ENCODE measurements at regions not wholly inside any gene's neighbourhood (a gene's known extent, or its start where the extent isn't known, plus 50 kb on each side); places are given as distances from the start of the nearest gene placed in this dataset.

- H3K27me3 ChIP-seq (ENCODE audit: control insufficient read depth, insufficient read depth, low read length), result no peaks in the 10 kb centered on the region
- no peak overlapping the region for H3K4me3 ChIP-seq (ENCODE audit: insufficient read depth, low read depth, low read length)
- DNase-seq, result no peak
- no peaks in the 10 kb centered on the region for H3K36me3 ChIP-seq (replicated peaks; ENCODE audit: control insufficient read depth, insufficient read depth, low read length)
These were observed 599.4 kb upstream of the CDH4 start for GRCh38 chr20:60652615-60653014.

GRCh38 chr20:60653111-60653845 is 598.8 kb upstream of the CDH4 start:
- Histone ChIP-seq H3K36me3 (replicated peaks; ENCODE audit: control insufficient read depth, insufficient read depth, low read length) (no peaks in the 10 kb centered on the region), H3K4me3 (ENCODE audit: insufficient read depth, low read depth, low read length) (no peak overlapping the region), H3K27me3 (ENCODE audit: control insufficient read depth, insufficient read depth, low read length) (no peaks in the 10 kb centered on the region)
- DNase-seq, result no peak

- no peaks in the 10 kb centered on the region for H3K27me3 ChIP-seq (ENCODE audit: control insufficient read depth, insufficient read depth, low read length)
- H3K36me3 ChIP-seq (replicated peaks; ENCODE audit: control insufficient read depth, insufficient read depth, low read length), result no peaks in the 10 kb centered on the region
- DNase-seq, result peak; percentile 41
- H3K4me3 ChIP-seq (ENCODE audit: insufficient read depth, low read depth, low read length), result no peak overlapping the region
These were observed 593.4 kb upstream of the CDH4 start for GRCh38 chr20:60658681-60659080.

- H3K4me3 ChIP-seq (ENCODE audit: insufficient read depth, low read depth, low read length), result no peak overlapping the region
- no peaks in the 10 kb centered on the region for H3K27me3 ChIP-seq (ENCODE audit: control insufficient read depth, insufficient read depth, low read length)
- no peak for DNase-seq
- H3K36me3 ChIP-seq (replicated peaks; ENCODE audit: control insufficient read depth, insufficient read depth, low read length), result no peaks in the 10 kb centered on the region
These were observed 592.8 kb upstream of the CDH4 start for GRCh38 chr20:60659240-60659639.

GRCh38 chr20:60662307-60662706 is 589.8 kb upstream of the CDH4 start:
- Histone ChIP-seq H3K27me3 (ENCODE audit: control insufficient read depth, insufficient read depth, low read length) (no peaks in the 10 kb centered on the region), H3K36me3 (replicated peaks; ENCODE audit: control insufficient read depth, insufficient read depth, low read length) (no peaks in the 10 kb centered on the region), H3K4me3 (ENCODE audit: insufficient read depth, low read depth, low read length) (no peak overlapping the region)
- DNase-seq, result no peak

- H3K27me3 ChIP-seq (ENCODE audit: control insufficient read depth, insufficient read depth, low read length), result no peaks in the 10 kb centered on the region
- no peaks in the 10 kb centered on the region for H3K36me3 ChIP-seq (replicated peaks; ENCODE audit: control insufficient read depth, insufficient read depth, low read length)
- no peak overlapping the region for H3K4me3 ChIP-seq (ENCODE audit: insufficient read depth, low read depth, low read length)
- no peak for DNase-seq
These were observed 588.0 kb upstream of the CDH4 start for GRCh38 chr20:60664106-60664505.

- H3K4me3 ChIP-seq (ENCODE audit: insufficient read depth, low read depth, low read length), result no peak overlapping the region
- no peaks in the 10 kb centered on the region; the same call in 1 of the 2 replicates for H3K27me3 ChIP-seq (ENCODE audit: control insufficient read depth, insufficient read depth, low read length)
- DNase-seq, result no peak
These were observed 584.4 kb upstream of the CDH4 start for GRCh38 chr20:60667641-60668040.

GRCh38 chr20:60669211-60669610 is 582.9 kb upstream of the CDH4 start:
- Histone ChIP-seq H3K27me3 (ENCODE audit: control insufficient read depth, insufficient read depth, low read length) (no peaks in the 10 kb centered on the region; the same call in 1 of the 2 replicates), H3K4me3 (ENCODE audit: insufficient read depth, low read depth, low read length) (no peak overlapping the region), H3K36me3 (replicated peaks; ENCODE audit: control insufficient read depth, insufficient read depth, low read length) (no peaks in the 10 kb centered on the region)
- DNase-seq, result no peak

More at GRCh38 chr20:60667641-60668040, 584.4 kb upstream of the CDH4 start:
- no peaks in the 10 kb centered on the region for H3K36me3 ChIP-seq (replicated peaks; ENCODE audit: control insufficient read depth, insufficient read depth, low read length)

GRCh38 chr20:60676011-60676410 is 576.0 kb upstream of the CDH4 start:
- no peak for DNase-seq
- H3K27me3 ChIP-seq (ENCODE audit: control insufficient read depth, insufficient read depth, low read length), result no peaks in the 10 kb centered on the region; the same call in 1 of the 2 replicates

GRCh38 chr20:60677819-60678218 is 574.2 kb upstream of the CDH4 start:
- no peaks in the 10 kb centered on the region; the same call in 1 of the 2 replicates for H3K27me3 ChIP-seq (ENCODE audit: control insufficient read depth, insufficient read depth, low read length)
- no peak for DNase-seq
- H3K36me3 ChIP-seq (replicated peaks; ENCODE audit: control insufficient read depth, insufficient read depth, low read length), result no peaks in the 10 kb centered on the region
- no peak overlapping the region for H3K4me3 ChIP-seq (ENCODE audit: insufficient read depth, low read depth, low read length)

More at GRCh38 chr20:60676011-60676410, 576.0 kb upstream of the CDH4 start:
- no peaks in the 10 kb centered on the region for H3K36me3 ChIP-seq (replicated peaks; ENCODE audit: control insufficient read depth, insufficient read depth, low read length)
- H3K4me3 ChIP-seq (ENCODE audit: insufficient read depth, low read depth, low read length), result no peak overlapping the region

- Histone ChIP-seq H3K27me3 (ENCODE audit: control insufficient read depth, insufficient read depth, low read length) (no peaks in the 10 kb centered on the region; the same call in 1 of the 2 replicates), H3K4me3 (ENCODE audit: insufficient read depth, low read depth, low read length) (no peak overlapping the region), H3K36me3 (replicated peaks; ENCODE audit: control insufficient read depth, insufficient read depth, low read length) (no peaks in the 10 kb centered on the region)
- DNase-seq, result no peak
These were observed 571.5 kb upstream of the CDH4 start for GRCh38 chr20:60680554-60680953.

- Histone ChIP-seq H3K27me3 (ENCODE audit: control insufficient read depth, insufficient read depth, low read length) (no peaks in the 10 kb centered on the region), H3K36me3 (replicated peaks; ENCODE audit: control insufficient read depth, insufficient read depth, low read length) (no peaks in the 10 kb centered on the region), H3K4me3 (ENCODE audit: insufficient read depth, low read depth, low read length) (no peak overlapping the region)
- DNase-seq, result no peak
These were observed 564.8 kb upstream of the CDH4 start for GRCh38 chr20:60687213-60687612.

- Histone ChIP-seq H3K27me3 (ENCODE audit: control insufficient read depth, insufficient read depth, low read length) (no peaks in the 10 kb centered on the region), H3K36me3 (replicated peaks; ENCODE audit: control insufficient read depth, insufficient read depth, low read length) (no peaks in the 10 kb centered on the region), H3K4me3 (ENCODE audit: insufficient read depth, low read depth, low read length) (no peak overlapping the region)
- DNase-seq, result no peak
These were observed 561.3 kb upstream of the CDH4 start for GRCh38 chr20:60690771-60691170.

GRCh38 chr20:60691966-60692615 is 560.0 kb upstream of the CDH4 start:
- Histone ChIP-seq H3K4me3 (ENCODE audit: insufficient read depth, low read depth, low read length) (no peak overlapping the region), H3K36me3 (replicated peaks; ENCODE audit: control insufficient read depth, insufficient read depth, low read length) (no peaks in the 10 kb centered on the region), H3K27me3 (ENCODE audit: control insufficient read depth, insufficient read depth, low read length) (no peaks in the 10 kb centered on the region)
- DNase-seq, result no peak

GRCh38 chr20:60693496-60694133 is 558.4 kb upstream of the CDH4 start:
- Histone ChIP-seq H3K4me3 (ENCODE audit: insufficient read depth, low read depth, low read length) (no peak overlapping the region), H3K36me3 (replicated peaks; ENCODE audit: control insufficient read depth, insufficient read depth, low read length) (no peaks in the 10 kb centered on the region), H3K27me3 (ENCODE audit: control insufficient read depth, insufficient read depth, low read length) (no peaks in the 10 kb centered on the region)
- DNase-seq, result peak; percentile 14

Measured in H7 (cell line).